ELR (cell line): ENCODE measurements at regions not wholly inside any gene's neighbourhood (a gene's known extent, or its start where the extent isn't known, plus 50 kb on each side); places are given as distances from the start of the nearest gene placed in this dataset.

Experiments used
- DNase-seq: peaks from one replicate; pipeline ENCODE4 v3.0.0-alpha.2; 2015; ENCODE audit warnings: low read depth

GRCh38 chr6:168155821-168156741 lies 77.1 kb upstream of the FRMD1 start:
- DNase-seq = no peak

DNA sequence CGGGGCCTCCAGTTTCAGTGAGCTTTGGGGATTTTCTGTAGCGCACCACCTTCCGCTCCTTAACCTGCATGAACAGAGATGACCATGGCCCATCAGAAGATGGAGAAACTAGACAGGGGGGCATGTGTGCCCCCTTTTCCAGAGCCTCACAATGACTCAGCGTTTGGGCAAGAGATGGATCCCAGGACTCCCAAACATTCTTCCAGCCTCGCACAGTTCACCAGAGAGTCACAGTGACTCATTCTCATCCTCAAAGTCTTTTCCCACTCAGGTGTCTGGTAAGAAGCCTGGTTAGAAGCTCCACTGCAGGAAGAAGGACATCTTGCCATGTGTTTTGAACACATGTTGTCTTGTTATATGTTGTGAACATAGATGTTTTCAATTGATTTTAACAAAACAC lies 76.2 kb upstream of the FRMD1 start:
- DNase-seq = peak; percentile 8

- DNase-seq = no peak
These were observed 75.4 kb upstream of the FRMD1 start for GRCh38 chr6:168154263-168154917.

DNA sequence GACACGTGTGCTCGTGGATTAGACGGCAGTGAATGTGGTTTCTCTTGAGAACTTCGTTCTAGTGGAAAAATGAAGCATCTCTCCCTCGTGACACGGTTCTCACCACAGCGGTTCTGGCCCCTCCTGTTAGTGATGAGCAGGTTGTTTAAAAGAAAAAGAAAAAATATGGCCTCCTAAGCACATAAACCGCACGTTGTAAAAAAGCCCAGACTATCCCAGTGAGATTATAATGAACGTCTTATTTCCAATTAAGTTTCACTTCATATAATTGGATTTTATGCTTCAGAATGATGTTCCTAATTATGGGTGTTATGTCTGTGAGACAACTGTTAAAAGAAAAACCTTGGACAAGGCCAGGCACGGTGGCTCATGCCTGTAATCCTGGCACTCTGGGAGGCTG lies 74.5 kb upstream of the FRMD1 start:
- DNase-seq = no peak

GRCh38 chr6:168152980-168153379 lies 74.0 kb upstream of the FRMD1 start:
- DNase-seq = no peak

- no peak for DNase-seq
These were observed 73.4 kb upstream of the FRMD1 start for GRCh38 chr6:168152306-168152963.

DNA sequence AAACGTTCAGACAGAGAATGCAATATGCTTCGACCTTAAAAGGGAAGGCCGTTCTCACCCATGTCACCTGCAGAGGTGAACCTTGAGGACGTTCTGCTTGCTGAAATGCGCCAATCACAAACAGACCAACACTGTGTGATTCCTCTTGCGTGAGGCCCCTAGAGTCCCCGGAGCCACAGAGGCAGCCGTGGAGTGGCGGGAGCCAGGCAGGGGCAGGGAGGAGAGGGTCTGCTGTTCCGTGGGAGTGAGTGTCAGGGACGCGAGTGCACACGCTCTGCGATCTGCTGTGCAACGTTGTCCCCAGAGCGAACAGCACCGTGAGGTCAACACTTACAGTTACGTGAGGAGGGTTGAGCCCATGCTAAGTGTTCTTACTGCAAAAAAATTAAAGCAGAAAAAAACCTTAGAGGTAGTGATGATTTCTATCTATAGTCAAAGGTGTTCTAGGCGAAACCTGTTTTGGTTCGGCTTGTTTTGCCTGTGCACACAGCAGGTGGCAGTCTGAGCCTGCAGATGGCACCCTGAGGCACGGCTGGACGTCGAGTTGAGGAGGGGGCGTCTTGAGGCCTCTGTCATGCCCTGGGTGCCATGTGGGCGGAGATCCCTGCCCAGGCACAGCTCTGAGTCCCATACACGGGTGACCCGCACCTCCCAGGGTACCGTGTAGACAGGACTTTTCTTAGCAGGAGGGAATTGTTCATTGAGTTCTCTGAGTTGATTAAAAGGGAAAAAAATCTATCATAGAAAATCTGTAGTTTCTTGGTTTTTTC lies 71.7 kb upstream of the FRMD1 start:
- DNase-seq = no peak

DNA sequence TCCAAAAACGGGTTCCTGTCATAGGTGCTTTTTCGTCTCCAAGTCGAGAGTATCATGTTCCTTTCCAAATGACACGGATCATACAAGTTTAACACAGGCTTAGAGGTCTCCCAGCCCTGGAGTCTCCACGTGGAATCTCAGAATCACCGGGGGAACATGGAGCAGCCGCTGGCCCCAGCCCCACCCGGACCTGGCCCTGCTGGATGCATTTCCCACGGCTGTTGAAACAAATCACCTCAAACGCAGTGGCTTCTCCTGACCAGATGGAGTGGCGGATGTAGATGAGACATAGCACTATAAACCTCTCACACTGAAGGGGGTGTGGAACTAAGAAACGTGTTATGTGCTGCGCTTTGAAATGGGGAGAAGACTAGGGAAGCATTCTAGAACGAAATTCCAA lies 70.0 kb upstream of the FRMD1 start:
- no peak for DNase-seq

DNA sequence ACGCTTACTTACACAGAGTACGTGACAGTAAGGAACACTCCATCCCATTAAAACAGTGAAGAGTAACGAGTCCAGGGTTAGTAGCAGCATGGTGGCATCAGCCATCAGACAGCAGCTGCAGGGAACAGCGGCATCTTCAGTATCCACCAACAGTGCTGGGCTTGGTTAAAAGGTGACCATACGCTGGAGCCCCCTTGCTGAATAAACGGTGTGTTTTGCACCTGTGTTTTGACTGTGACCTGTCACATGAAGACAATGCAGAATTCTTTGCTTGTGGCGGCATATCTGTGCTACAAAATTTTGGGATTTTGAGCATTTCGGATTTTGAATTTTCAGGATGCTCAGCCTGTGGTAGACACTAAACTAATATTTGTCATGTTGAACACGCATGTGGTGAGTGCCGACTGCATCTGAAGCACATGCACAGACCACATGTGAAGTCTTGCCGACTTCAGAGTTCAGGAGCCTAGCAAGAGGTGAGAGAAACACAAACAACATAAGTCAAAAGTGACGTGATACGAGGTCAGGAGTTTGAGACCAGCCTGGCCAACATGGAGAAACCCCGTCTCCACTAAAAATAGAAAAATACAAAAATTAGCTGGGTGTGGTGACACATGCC lies 69.3 kb upstream of the FRMD1 start:
- no peak for DNase-seq

DNA sequence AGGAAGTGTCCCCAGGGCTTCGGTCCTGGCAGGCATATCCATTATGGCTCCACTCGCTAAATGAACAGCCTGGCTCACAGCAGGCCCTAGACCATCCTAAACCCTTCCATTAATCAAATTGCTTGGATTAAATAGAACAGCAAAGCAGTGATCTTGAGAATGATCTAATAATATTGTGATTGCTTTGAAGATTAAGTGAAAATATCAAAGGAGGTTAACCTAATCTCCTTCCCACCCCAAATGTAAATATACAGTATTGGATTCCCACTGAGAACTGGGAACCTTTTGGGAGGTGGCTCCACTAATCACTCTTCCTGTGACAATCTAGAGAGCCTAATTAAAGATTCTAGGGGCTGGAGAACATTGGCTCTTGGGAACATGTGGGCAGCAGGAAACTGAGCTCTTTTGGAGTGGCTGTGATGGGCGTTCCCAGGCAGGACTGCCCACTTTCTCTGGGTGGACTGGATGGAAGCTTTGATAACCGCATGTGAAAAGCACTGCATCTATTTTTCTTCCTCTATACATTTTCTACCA lies 68.3 kb upstream of the FRMD1 start:
- DNase-seq = no peak

DNA sequence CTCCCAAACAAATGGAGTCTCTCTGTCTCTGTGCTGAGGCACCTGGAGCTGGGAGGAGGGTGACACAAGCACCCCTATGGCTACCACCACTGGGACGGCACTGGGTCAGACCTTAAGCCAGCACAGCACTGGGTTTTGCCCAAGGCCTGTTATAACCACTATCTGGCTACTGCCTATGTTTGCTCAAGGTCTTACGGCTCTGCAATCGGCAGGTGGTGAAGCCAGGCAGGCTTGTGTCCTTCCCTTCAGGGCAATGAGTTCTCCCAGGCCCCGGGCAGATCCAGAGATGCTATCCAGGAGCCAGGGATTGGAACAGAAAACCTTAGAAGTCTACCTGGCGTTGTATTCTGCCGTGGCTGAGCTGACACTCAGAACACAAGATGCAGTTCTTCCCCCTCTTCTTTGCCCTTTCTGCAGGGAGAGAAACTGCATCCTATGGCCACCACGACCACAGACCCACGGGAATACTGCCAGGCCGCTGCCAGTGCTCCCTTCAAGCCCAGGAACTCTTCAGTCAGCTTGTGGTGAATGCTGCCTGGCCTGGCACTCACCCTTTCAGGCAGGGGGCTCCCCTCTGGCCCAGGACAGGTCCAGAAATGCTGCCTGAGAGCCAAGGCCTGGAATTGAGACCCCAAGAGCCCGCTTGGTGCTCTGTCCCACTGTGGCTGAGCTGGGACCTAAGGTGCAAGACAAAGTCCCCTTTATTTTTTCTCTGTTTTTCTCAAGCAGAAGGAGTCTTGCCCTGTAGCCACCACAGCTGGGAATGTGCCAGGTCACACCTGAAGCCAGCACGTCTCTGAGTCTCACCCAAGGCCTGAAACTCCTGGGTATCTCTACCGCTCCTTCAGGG lies 67.0 kb upstream of the FRMD1 start:
- DNase-seq = no peak

- no peak for DNase-seq
These were observed 60.1 kb upstream of the FRMD1 start for GRCh38 chr6:168139121-168139520.

DNA sequence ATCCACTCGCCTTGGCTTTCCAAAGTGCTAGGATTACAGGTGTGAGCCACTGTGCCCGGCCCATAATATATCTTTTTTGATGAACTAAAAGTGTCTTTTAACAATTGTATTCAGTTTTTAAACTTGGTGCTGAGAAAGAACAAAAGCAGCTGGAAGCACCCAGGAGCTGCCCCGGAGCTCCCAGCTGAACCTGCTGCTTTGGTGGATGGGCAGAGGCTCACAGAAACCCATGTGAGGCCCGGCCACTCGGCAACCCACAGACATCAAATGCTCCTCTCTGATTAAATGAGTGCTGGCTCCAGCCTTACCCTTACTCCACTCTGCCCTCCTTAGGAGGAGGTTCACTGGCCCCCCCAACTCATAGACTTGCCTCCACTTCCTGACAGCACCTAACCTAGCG lies 59.4 kb upstream of the FRMD1 start:
- DNase-seq = no peak

- no peak for DNase-seq
These were observed 58.0 kb upstream of the FRMD1 start for GRCh38 chr6:168137024-168137423.

GRCh38 chr6:168136622-168137021 lies 57.6 kb upstream of the FRMD1 start:
- no peak for DNase-seq

- no peak for DNase-seq
These were observed 57.0 kb upstream of the FRMD1 start for GRCh38 chr6:168136001-168136400.

- no peak for DNase-seq
These were observed 55.7 kb upstream of the FRMD1 start for GRCh38 chr6:168134560-168135201.

DNA sequence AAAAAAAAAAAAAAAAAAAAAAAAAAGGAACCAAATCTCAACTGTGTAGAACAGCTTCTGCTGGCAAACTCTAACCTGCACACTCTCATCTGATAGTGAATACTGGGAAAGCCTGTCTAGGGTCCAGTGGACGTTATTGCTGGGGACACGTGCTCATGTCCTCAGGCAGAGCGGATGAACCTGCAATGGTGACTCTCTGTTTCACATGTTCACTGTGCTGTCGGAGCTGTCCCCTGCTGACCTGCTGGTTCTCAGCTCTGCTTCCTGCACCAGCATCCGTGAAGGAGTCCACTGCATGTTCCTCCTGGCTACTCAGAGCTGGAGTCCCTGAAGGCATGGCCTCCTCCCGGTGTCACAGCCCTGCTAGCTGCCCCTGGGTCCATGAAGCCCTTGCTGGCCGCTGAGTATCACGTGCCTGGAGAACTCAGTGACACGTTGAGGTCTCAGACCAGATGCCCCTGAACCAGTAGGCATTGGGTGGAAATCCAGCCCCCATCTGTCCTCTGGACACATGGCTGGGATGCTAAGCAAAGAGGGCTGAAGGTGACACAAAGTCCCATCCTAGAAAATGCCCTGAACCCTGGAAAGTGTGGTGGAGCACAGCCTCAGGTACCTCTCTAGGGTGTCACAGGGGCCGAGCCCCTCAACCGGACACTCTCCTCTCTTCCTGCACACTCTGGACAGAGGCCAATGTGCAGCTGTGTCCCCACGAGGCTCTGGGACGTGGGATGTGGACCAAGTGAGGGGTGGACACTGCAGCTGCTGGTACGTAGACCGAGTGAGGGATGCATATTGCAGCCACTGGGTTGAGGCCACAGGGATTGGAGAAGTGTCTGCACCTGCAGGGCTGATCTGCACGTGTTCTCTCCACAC lies 54.9 kb upstream of the FRMD1 start:
- DNase-seq = no peak

DNA sequence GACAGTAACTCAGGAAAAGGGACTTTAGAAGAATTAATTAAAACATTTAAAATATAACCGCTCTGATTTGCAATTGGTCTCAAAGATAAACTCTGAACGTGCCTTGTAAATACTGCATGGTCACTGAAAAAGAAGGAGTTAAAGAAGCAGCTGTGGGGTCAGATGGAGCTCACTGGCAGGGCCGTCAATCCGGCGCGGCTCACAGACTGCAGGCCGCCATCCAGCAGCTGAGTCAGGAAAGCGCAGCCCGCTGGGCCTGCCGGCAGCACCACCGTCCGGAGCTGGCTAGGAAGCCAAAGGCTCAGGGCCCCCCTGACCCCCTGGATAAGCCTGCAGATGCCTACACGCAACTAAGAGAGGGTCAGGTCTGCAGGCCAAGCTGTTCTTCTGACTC lies 54.2 kb upstream of the FRMD1 start:
- DNase-seq = peak; percentile 9
